Hepatocyte (in vitro differentiated cells): ENCODE measurements at regions not wholly inside any gene's neighbourhood (a gene's known extent, or its start where the extent isn't known, plus 50 kb on each side); places are given as distances from the start of the nearest gene placed in this dataset.

Source experiments
- DNase-seq: peaks from one replicate; pipeline ENCODE4 v3.0.0-alpha.2; 2016; ENCODE audit warnings: low spot score
- H2AFZ ChIP-seq: fragments of 200-600 bp; sonication (generic); 2 replicates; pipeline ENCODE4 v1.6.0; 2016; ENCODE audit warnings: antibody characterized with exemption, mild to moderate bottlenecking
- H3K27ac ChIP-seq: fragments of 200-600 bp; sonication (generic); 2 replicates; pipeline ENCODE4 v1.5.1; 2016; ENCODE audit warnings: mild to moderate bottlenecking
- H3K27me3 ChIP-seq: fragments of 200-600 bp; sonication (generic); 2 replicates; pipeline ENCODE4 v1.6.1; 2016
- H3K36me3 ChIP-seq: fragments of 200-600 bp; sonication (generic); replicated peaks from 2 replicates; pipeline ENCODE4 v1.5.1; 2016; ENCODE audit warnings: low read depth; ENCODE audit not compliant: insufficient read depth
- H3K4me1 ChIP-seq: fragments of 200-600 bp; sonication (generic); 2 replicates; pipeline ENCODE4 v1.5.1; 2016; ENCODE audit warnings: mild to moderate bottlenecking, moderate library complexity; ENCODE audit not compliant: insufficient read depth
- H3K4me2 ChIP-seq: fragments of 200-600 bp; sonication (generic); 2 replicates; pipeline ENCODE4 v1.6.0; 2016
- H3K4me3 ChIP-seq: fragments of 200-600 bp; sonication (generic); 2 replicates; pipeline ENCODE4 v1.5.1; 2016; ENCODE audit warnings: mild to moderate bottlenecking
- H3K79me2 ChIP-seq: fragments of 200-600 bp; sonication (generic); 2 replicates; pipeline ENCODE4 v1.6.0; 2017; ENCODE audit warnings: mild to moderate bottlenecking
- H3K9me2 ChIP-seq: fragments of 200-600 bp; sonication (generic); replicated peaks from 2 replicates; pipeline ENCODE4 v1.6.0; 2017; ENCODE audit warnings: mild to moderate bottlenecking; ENCODE audit not compliant: insufficient read depth
- H3K9me3 ChIP-seq: fragments of 200-600 bp; sonication (generic); 2 replicates; pipeline ENCODE4 v1.5.1; 2016; ENCODE audit warnings: low read depth, mild to moderate bottlenecking
- H4K20me1 ChIP-seq: fragments of 200-600 bp; sonication (generic); 2 replicates; pipeline ENCODE4 v1.6.0; 2016; ENCODE audit warnings: mild to moderate bottlenecking; ENCODE audit not compliant: insufficient read depth, poor library complexity, severe bottlenecking
- CTCF ChIP-seq: fragments of 200-600 bp; sonication (generic); IDR thresholded peaks from 2 replicates; pipeline ENCODE4 v1.5.1; 2016; ENCODE audit warnings: antibody characterized with exemption, mild to moderate bottlenecking; ENCODE audit not compliant: poor library complexity
- EZH2 ChIP-seq: fragments of 200-600 bp; sonication (generic); IDR thresholded peaks from 2 replicates; pipeline ENCODE4 v1.6.1; 2016; ENCODE audit warnings: antibody characterized with exemption, mild to moderate bottlenecking, borderline replicate concordance
- EZH2phosphoT487 ChIP-seq: fragments of 200-600 bp; sonication (generic); IDR thresholded peaks from one replicate; pipeline ENCODE4 v1.6.1; 2018; ENCODE audit warnings: antibody characterized with exemption, mild to moderate bottlenecking, low read depth, moderate library complexity; ENCODE audit not compliant: unreplicated experiment, severe bottlenecking
- WGBS: methylation state at CpG from one replicate; pipeline ENCODE4 v1.1.6; 2016; ENCODE audit warnings: low lambda C conversion rate; ENCODE audit errors: missing lambda C conversion rate; 5-methylcytosine and 5-hydroxymethylcytosine counted together

GRCh38 chr7:131074043-131074442 is 253.6 kb upstream of the MKLN1 start:
- H2AFZ ChIP-seq = no peak overlapping the region
- TF ChIP-seq EZH2phosphoT487 = no peak
- no peak for TF ChIP-seq EZH2
- TF ChIP-seq CTCF = no peak
- H4K20me1 ChIP-seq = peaks cover 3% of the 10 kb centered on the region
- H3K9me3 ChIP-seq = no peaks in the 10 kb centered on the region
- H3K4me1 ChIP-seq = no peaks in the 10 kb centered on the region
- H3K36me3 ChIP-seq = no peaks in the 10 kb centered on the region
- H3K27me3 ChIP-seq = no peaks in the 10 kb centered on the region
- no peak overlapping the region for H3K4me2 ChIP-seq
- H3K79me2 ChIP-seq = no peaks in the 10 kb centered on the region
- no peaks in the 10 kb centered on the region for H3K9me2 ChIP-seq
- no peak overlapping the region for H3K4me3 ChIP-seq
- H3K27ac ChIP-seq = no peak overlapping the region
- WGBS = 95% methylated on average over 1 of the region's 1 CpG
- no peak for DNase-seq

- no peak for TF ChIP-seq EZH2
- Histone ChIP-seq H3K27ac (no peak overlapping the region), H4K20me1 (peaks cover 3% of the 10 kb centered on the region), H3K79me2 (no peaks in the 10 kb centered on the region), H3K4me2 (no peak overlapping the region), H3K4me1 (no peaks in the 10 kb centered on the region), H3K36me3 (no peaks in the 10 kb centered on the region), H3K27me3 (no peaks in the 10 kb centered on the region), H3K9me2 (no peaks in the 10 kb centered on the region), H3K4me3 (no peak overlapping the region), H3K9me3 (no peaks in the 10 kb centered on the region), H2AFZ (no peak overlapping the region)
- WGBS = over 99% methylated on average over 4 of the region's 4 CpGs
- DNase-seq = no peak
Measured at GRCh38 chr7:131074585-131074984, 253.1 kb upstream of the MKLN1 start.

- WGBS = 81% methylated on average over 1 of the region's 1 CpG
- no peaks in the 10 kb centered on the region for H3K4me1 ChIP-seq
- H3K9me3 ChIP-seq = no peaks in the 10 kb centered on the region
- DNase-seq = no peak
- no peak for TF ChIP-seq CTCF
- TF ChIP-seq EZH2phosphoT487 = no peak
- no peak for TF ChIP-seq EZH2
- H3K27ac ChIP-seq = no peak overlapping the region
- no peak overlapping the region for H3K4me2 ChIP-seq
- peaks cover 3% of the 10 kb centered on the region for H4K20me1 ChIP-seq
- no peaks in the 10 kb centered on the region for H3K36me3 ChIP-seq
- H3K27me3 ChIP-seq = no peaks in the 10 kb centered on the region
- H3K4me3 ChIP-seq = no peak overlapping the region
- H2AFZ ChIP-seq = no peak overlapping the region
- no peaks in the 10 kb centered on the region for H3K9me2 ChIP-seq
- no peaks in the 10 kb centered on the region for H3K79me2 ChIP-seq
Measured at GRCh38 chr7:131075406-131075805, 252.3 kb upstream of the MKLN1 start.

GRCh38 chr7:131076032-131076431 is 251.6 kb upstream of the MKLN1 start:
- Histone ChIP-seq H3K9me3 (no peaks in the 10 kb centered on the region), H3K4me3 (no peak overlapping the region), H4K20me1 (peaks cover 3% of the 10 kb centered on the region), H3K27me3 (no peaks in the 10 kb centered on the region), H3K4me1 (no peaks in the 10 kb centered on the region), H2AFZ (no peak overlapping the region), H3K4me2 (no peak overlapping the region), H3K27ac (no peak overlapping the region), H3K79me2 (no peaks in the 10 kb centered on the region), H3K9me2 (no peaks in the 10 kb centered on the region), H3K36me3 (no peaks in the 10 kb centered on the region)
- WGBS = 62% methylated on average over 3 of the region's 3 CpGs
- TF ChIP-seq CTCF = no peak
- no peak for TF ChIP-seq EZH2
- TF ChIP-seq EZH2phosphoT487 = no peak
- DNase-seq = no peak
